Limb (tissue), 2 donors: ENCODE measurements at regions not wholly inside any gene's neighbourhood (a gene's known extent, or its start where the extent isn't known, plus 50 kb on each side); places are given as distances from the start of the nearest gene placed in this dataset.

ENCODE experiments used
- DNase-seq, 2 donors: peaks; one replicate each; pipeline ENCODE4 v3.0.0-alpha.2; 2016; ENCODE audit errors: extremely low spot score in 2 of 2

GRCh38 chr1:25061261-25061995 is 131.4 kb upstream of the RUNX3 start:
- DNase-seq: no peak

- DNase-seq: no peak
Measured at GRCh38 chr1:25057188-25057587, 127.1 kb upstream of the RUNX3 start.

GRCh38 chr1:25056536-25056935 is 126.5 kb upstream of the RUNX3 start:
- DNase-seq: no peak

GRCh38 chr1:25055961-25056360 is 125.9 kb upstream of the RUNX3 start:
- DNase-seq: no peak

GRCh38 chr1:25055324-25055780 is 125.3 kb upstream of the RUNX3 start:
- no peak for DNase-seq

GRCh38 chr1:25054526-25055323 is 124.6 kb upstream of the RUNX3 start:
- no peak for DNase-seq

- DNase-seq: no peak
Measured at GRCh38 chr1:25053576-25054250, 123.6 kb upstream of the RUNX3 start.

GRCh38 chr1:25051906-25052305 is 121.8 kb upstream of the RUNX3 start:
- no peak for DNase-seq

- DNase-seq: no peak
Measured at GRCh38 chr1:25051504-25051903, 121.4 kb upstream of the RUNX3 start.

- no peak for DNase-seq
Measured at GRCh38 chr1:25050165-25050564, 120.1 kb upstream of the RUNX3 start.

GRCh38 chr1:25049190-25049589 is 119.1 kb upstream of the RUNX3 start:
- no peak for DNase-seq

- DNase-seq: no peak
Measured at GRCh38 chr1:25048728-25049127, 118.7 kb upstream of the RUNX3 start.

GRCh38 chr1:25047506-25048240 is 117.6 kb upstream of the RUNX3 start:
- DNase-seq: no peak

- no peak for DNase-seq
Measured at GRCh38 chr1:25046194-25046532, 116.1 kb upstream of the RUNX3 start.

- DNase-seq: no peak
Measured at GRCh38 chr1:25045480-25046193, 115.6 kb upstream of the RUNX3 start.

GRCh38 chr1:25043228-25043580 is 113.1 kb upstream of the RUNX3 start:
- no peak for DNase-seq

- DNase-seq: no peak
Measured at GRCh38 chr1:25042331-25043227, 112.5 kb upstream of the RUNX3 start.

- no peak for DNase-seq
Measured at GRCh38 chr1:25041916-25042315, 111.8 kb upstream of the RUNX3 start.

- DNase-seq: no peak
Measured at GRCh38 chr1:25040122-25040685, 110.1 kb upstream of the RUNX3 start.

- DNase-seq: no peak
Measured at GRCh38 chr1:25039229-25039628, 109.2 kb upstream of the RUNX3 start.
